ENCODE measurements at regions not wholly inside any gene's neighbourhood (a gene's known extent, or its start where the extent isn't known, plus 50 kb on each side); places are given as distances from the start of the nearest gene placed in this dataset.

GRCh38 chr5:82684165-82684564, 393.0 kb downstream of the TMEM167A start:
- no peak for TF ChIP-seq CTCF (conservative IDR thresholded peaks at IDR 0.05; ENCODE audit: low read length)
- no peak for TF ChIP-seq EZH2phosphoT487 (IDR thresholded peaks at IDR 0.05; ENCODE audit: borderline replicate concordance, low read depth, low read length)
